ENCODE measurements at regions not wholly inside any gene's neighbourhood (a gene's known extent, or its start where the extent isn't known, plus 50 kb on each side); places are given as distances from the start of the nearest gene placed in this dataset.

- no peaks in the 10 kb centered on the region for H3K9me3 ChIP-seq (ENCODE audit: insufficient read depth, low read depth, low read length)
- H3K4me3 ChIP-seq (ENCODE audit: low read length, poor library complexity, severe bottlenecking), result no peak overlapping the region
- H3F3A ChIP-seq (ENCODE audit: low read depth), result no peaks in the 10 kb centered on the region
- no peak overlapping the region for H3K4me2 ChIP-seq (ENCODE audit: low read depth, low read length, poor library complexity, severe bottlenecking)
- no peaks in the 10 kb centered on the region for H4K20me1 ChIP-seq (ENCODE audit: insufficient read depth, low read length, poor library complexity, severe bottlenecking)
- H3K36me3 ChIP-seq (ENCODE audit: insufficient read depth, low read length), result no peaks in the 10 kb centered on the region
- no peak overlapping the region for H3K9ac ChIP-seq (ENCODE audit: low read depth, low read length, poor library complexity, severe bottlenecking)
- no peaks in the 10 kb centered on the region for H3K9me2 ChIP-seq (replicated peaks; ENCODE audit: low read depth, low read length)
- H2AFZ ChIP-seq (ENCODE audit: low read length), result no peak overlapping the region
- TF ChIP-seq EZH2phosphoT487 (IDR thresholded peaks at IDR 0.05; ENCODE audit: borderline replicate concordance) (no peak), CTCF (conservative IDR thresholded peaks at IDR 0.05; ENCODE audit: low read length) (no peak)
- no peaks in the 10 kb centered on the region for H3K4me1 ChIP-seq (ENCODE audit: insufficient read depth, low read length, poor library complexity, severe bottlenecking)
- no peaks in the 10 kb centered on the region for H3K79me2 ChIP-seq (ENCODE audit: insufficient read depth, low read length)
- H3K27me3 ChIP-seq (ENCODE audit: insufficient read depth, low read length, poor library complexity, severe bottlenecking), result no peaks in the 10 kb centered on the region
These were observed 126.1 kb downstream of the OSR1 start for GRCh38 chr2:19232312-19232711.

GRCh38 chr2:19231625-19232024, 126.8 kb downstream of the OSR1 start:
- no peaks in the 10 kb centered on the region for H3K27me3 ChIP-seq (ENCODE audit: insufficient read depth, low read length, poor library complexity, severe bottlenecking)
- no peak overlapping the region for H2AFZ ChIP-seq (ENCODE audit: low read length)
- H3K9ac ChIP-seq (ENCODE audit: low read depth, low read length, poor library complexity, severe bottlenecking), result no peak overlapping the region
- TF ChIP-seq EZH2phosphoT487 (IDR thresholded peaks at IDR 0.05; ENCODE audit: borderline replicate concordance), result no peak
- no peak for TF ChIP-seq CTCF (conservative IDR thresholded peaks at IDR 0.05; ENCODE audit: low read length)
- no peaks in the 10 kb centered on the region for H3K79me2 ChIP-seq (ENCODE audit: insufficient read depth, low read length)
- H3K4me1 ChIP-seq (ENCODE audit: insufficient read depth, low read length, poor library complexity, severe bottlenecking), result no peaks in the 10 kb centered on the region
- H3K4me3 ChIP-seq (ENCODE audit: low read length, poor library complexity, severe bottlenecking), result no peak overlapping the region
- H3K36me3 ChIP-seq (ENCODE audit: insufficient read depth, low read length), result no peaks in the 10 kb centered on the region
- H3F3A ChIP-seq (ENCODE audit: low read depth), result no peaks in the 10 kb centered on the region
- no peak overlapping the region for H3K4me2 ChIP-seq (ENCODE audit: low read depth, low read length, poor library complexity, severe bottlenecking)
- no peaks in the 10 kb centered on the region for H4K20me1 ChIP-seq (ENCODE audit: insufficient read depth, low read length, poor library complexity, severe bottlenecking)
- H3K9me2 ChIP-seq (replicated peaks; ENCODE audit: low read depth, low read length), result no peaks in the 10 kb centered on the region
- no peaks in the 10 kb centered on the region for H3K9me3 ChIP-seq (ENCODE audit: insufficient read depth, low read depth, low read length)

- no peaks in the 10 kb centered on the region for H3F3A ChIP-seq (ENCODE audit: low read depth)
These were observed 127.8 kb downstream of the OSR1 start for GRCh38 chr2:19230626-19231025.

More at GRCh38 chr2:19230626-19231025, 127.8 kb downstream of the OSR1 start:
- Histone ChIP-seq H3K79me2 (ENCODE audit: insufficient read depth, low read length) (no peaks in the 10 kb centered on the region), H2AFZ (ENCODE audit: low read length) (no peak overlapping the region), H3K9ac (ENCODE audit: low read depth, low read length, poor library complexity, severe bottlenecking) (no peak overlapping the region), H3K4me3 (ENCODE audit: low read length, poor library complexity, severe bottlenecking) (no peak overlapping the region), H3K36me3 (ENCODE audit: insufficient read depth, low read length) (no peaks in the 10 kb centered on the region), H3K4me2 (ENCODE audit: low read depth, low read length, poor library complexity, severe bottlenecking) (no peak overlapping the region), H3K27me3 (ENCODE audit: insufficient read depth, low read length, poor library complexity, severe bottlenecking) (no peaks in the 10 kb centered on the region), H4K20me1 (ENCODE audit: insufficient read depth, low read length, poor library complexity, severe bottlenecking) (no peaks in the 10 kb centered on the region), H3K9me3 (ENCODE audit: insufficient read depth, low read depth, low read length) (no peaks in the 10 kb centered on the region), H3K9me2 (replicated peaks; ENCODE audit: low read depth, low read length) (no peaks in the 10 kb centered on the region), H3K4me1 (ENCODE audit: insufficient read depth, low read length, poor library complexity, severe bottlenecking) (no peaks in the 10 kb centered on the region)
- TF ChIP-seq EZH2phosphoT487 (IDR thresholded peaks at IDR 0.05; ENCODE audit: borderline replicate concordance), result no peak
- TF ChIP-seq CTCF (conservative IDR thresholded peaks at IDR 0.05; ENCODE audit: low read length), result no peak

Measured in Loucy (cell line).